ENCODE measurements at regions not wholly inside any gene's neighbourhood (a gene's known extent, or its start where the extent isn't known, plus 50 kb on each side); places are given as distances from the start of the nearest gene placed in this dataset.
A peak's percentile ranks its signal among the peaks of the same experiment; 100 is the strongest.

GRCh38 chr7:116390363-116390762, 109.2 kb upstream of the CAV2 start:
- Histone ChIP-seq H3K27ac (no peak overlapping the region), H3K27me3 (no peaks in the 10 kb centered on the region), H3K4me3 (no peak overlapping the region), H3K9me3 (no peaks in the 10 kb centered on the region), H3K4me1 (peaks cover 0 to 23% (median 7%) of the 10 kb centered on the region in 3 donors), H3K36me3 (no peaks in the 10 kb centered on the region)
- 96 to 98% methylated on average over 3 of the region's 3 CpGs for WGBS, 2 donors (ENCODE audit: low coverage in 1 of 2)
- no peak for ATAC-seq
- TF ChIP-seq POLR2A (IDR thresholded peaks at IDR 0.05) (no peak), POLR2AphosphoS5 (IDR thresholded peaks at IDR 0.05) (no peak), EP300 (IDR thresholded peaks at IDR 0.05) (no peak)
- TF ChIP-seq, protein P1, sequence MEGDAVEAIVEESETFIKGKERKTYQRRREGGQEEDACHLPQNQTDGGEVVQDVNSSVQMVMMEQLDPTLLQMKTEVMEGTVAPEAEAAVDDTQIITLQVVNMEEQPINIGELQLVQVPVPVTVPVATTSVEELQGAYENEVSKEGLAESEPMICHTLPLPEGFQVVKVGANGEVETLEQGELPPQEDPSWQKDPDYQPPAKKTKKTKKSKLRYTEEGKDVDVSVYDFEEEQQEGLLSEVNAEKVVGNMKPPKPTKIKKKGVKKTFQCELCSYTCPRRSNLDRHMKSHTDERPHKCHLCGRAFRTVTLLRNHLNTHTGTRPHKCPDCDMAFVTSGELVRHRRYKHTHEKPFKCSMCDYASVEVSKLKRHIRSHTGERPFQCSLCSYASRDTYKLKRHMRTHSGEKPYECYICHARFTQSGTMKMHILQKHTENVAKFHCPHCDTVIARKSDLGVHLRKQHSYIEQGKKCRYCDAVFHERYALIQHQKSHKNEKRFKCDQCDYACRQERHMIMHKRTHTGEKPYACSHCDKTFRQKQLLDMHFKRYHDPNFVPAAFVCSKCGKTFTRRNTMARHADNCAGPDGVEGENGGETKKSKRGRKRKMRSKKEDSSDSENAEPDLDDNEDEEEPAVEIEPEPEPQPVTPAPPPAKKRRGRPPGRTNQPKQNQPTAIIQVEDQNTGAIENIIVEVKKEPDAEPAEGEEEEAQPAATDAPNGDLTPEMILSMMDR (IDR thresholded peaks at IDR 0.05): no peak

GRCh38 chr7:116392806-116393205, 106.7 kb upstream of the CAV2 start:
- H3K27me3 ChIP-seq: no peaks in the 10 kb centered on the region
- no peak for TF ChIP-seq POLR2AphosphoS5 (IDR thresholded peaks at IDR 0.05)
- no peak for TF ChIP-seq EP300 (IDR thresholded peaks at IDR 0.05)
- TF ChIP-seq POLR2A (IDR thresholded peaks at IDR 0.05): no peak
- TF ChIP-seq, protein P1 (IDR thresholded peaks at IDR 0.05): no peak
- H3K27ac ChIP-seq: peak overlapping the region in 2 of 4 donors; percentile 7 to 29
- H3K36me3 ChIP-seq: no peaks in the 10 kb centered on the region
- ATAC-seq: no peak
- H3K9me3 ChIP-seq: no peaks in the 10 kb centered on the region
- H3K4me3 ChIP-seq: no peak overlapping the region
- H3K4me1 ChIP-seq: peaks cover 0 to 30% (median 7%) of the 10 kb centered on the region in 3 donors

DNA sequence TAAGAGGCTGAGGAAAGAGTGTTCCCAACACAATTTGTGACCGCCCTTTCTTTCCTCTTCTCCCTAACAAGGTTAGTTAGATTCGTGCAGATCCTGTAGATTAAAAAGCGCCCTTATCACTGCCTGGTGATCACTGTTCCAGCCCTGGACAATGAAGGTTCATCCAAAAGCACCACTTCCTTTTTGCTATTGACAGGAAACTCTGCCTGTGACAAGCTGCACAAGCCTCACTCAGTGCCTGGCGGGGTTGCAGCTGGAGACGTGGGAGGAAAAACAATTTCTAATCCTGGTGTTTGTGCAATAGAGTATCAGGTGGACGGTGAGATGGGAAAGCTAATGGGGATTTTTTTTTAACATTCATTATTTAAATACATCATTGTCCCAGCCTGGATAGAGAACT, 105.9 kb upstream of the CAV2 start:
- no peak overlapping the region for H3K4me3 ChIP-seq
- peak; percentile 32 for ATAC-seq
- TF ChIP-seq POLR2A (IDR thresholded peaks at IDR 0.05) (no peak), EP300 (IDR thresholded peaks at IDR 0.05) (no peak), POLR2AphosphoS5 (IDR thresholded peaks at IDR 0.05) (no peak)
- TF ChIP-seq, protein P1 (IDR thresholded peaks at IDR 0.05): no peak
- H3K36me3 ChIP-seq: no peaks in the 10 kb centered on the region
- H3K9me3 ChIP-seq: peaks cover 0 to 5% (median 0%) of the 10 kb centered on the region in 3 donors
- no peaks in the 10 kb centered on the region for H3K27me3 ChIP-seq
- H3K27ac ChIP-seq: peak overlapping the region in 2 of 4 donors; percentile 29 to 35
- WGBS, 2 donors (ENCODE audit: low coverage in 1 of 2): 17 to 18% methylated on average over 1 to 6 of the region's 6 CpGs
- peaks cover 0 to 30% (median 7%) of the 10 kb centered on the region in 3 donors for H3K4me1 ChIP-seq

GRCh38 chr7:116394106-116394505, 105.4 kb upstream of the CAV2 start:
- Histone ChIP-seq H3K4me3 (no peak overlapping the region), H3K9me3 (peaks cover 0 to 5% (median 0%) of the 10 kb centered on the region in 3 donors), H3K4me1 (peaks cover 0 to 30% (median 7%) of the 10 kb centered on the region in 3 donors), H3K27ac (peak overlapping the region in 1 of 4 donors; percentile 35), H3K36me3 (no peaks in the 10 kb centered on the region), H3K27me3 (no peaks in the 10 kb centered on the region)
- 88% methylated on average over 11 of the region's 11 CpGs; no CpG with 5 or more reads in 1 of the 2 donors for WGBS, 2 donors (ENCODE audit: low coverage in 1 of 2)
- ATAC-seq: peak; percentile 3
- TF ChIP-seq, protein P1 (IDR thresholded peaks at IDR 0.05): no peak
- no peak for TF ChIP-seq EP300 (IDR thresholded peaks at IDR 0.05)

DNA sequence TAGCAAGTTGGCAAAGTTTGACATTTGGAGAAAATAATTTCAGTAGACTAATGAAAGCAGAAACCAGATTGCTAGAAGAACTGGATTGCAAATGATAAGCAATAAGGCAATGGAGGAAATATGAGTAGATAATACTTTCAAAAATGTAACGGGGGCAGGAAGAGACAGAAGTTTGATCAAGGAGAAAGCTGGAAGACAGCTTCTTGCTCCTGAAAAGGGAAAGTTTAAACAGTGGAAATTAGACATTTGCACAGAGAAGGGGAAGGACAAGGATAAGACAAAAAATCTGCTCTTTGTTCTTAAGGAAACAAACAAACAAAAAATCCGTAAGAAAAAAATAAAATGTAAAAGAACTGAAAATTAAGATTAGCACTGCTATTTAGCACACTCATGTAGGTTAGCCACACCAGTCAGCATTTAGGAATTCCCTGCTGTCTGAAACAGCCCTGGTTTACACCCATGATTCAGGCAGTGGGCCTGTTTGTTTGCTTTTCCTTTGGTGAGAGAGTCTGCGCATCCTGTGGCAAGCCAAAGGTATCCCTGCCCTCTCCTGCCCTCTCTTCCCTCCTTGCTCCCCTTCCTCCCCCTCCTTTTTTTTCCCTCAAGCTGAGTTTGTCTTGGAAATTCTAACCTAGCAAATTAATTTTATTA, 104.3 kb upstream of the CAV2 start:
- peak; percentile 46 for ATAC-seq
- 17 to 30% methylated on average over 2 to 3 of the region's 3 CpGs for WGBS, 2 donors (ENCODE audit: low coverage in 1 of 2)
- Histone ChIP-seq H3K4me3 (no peak overlapping the region), H3K9me3 (peaks cover 0 to 5% (median 0%) of the 10 kb centered on the region in 3 donors), H3K27ac (peak overlapping the region in 3 of 4 donors; percentile 27 to 47 (median 44)), H3K27me3 (no peaks in the 10 kb centered on the region), H3K36me3 (no peaks in the 10 kb centered on the region), H3K4me1 (peaks cover 0 to 30% (median 7%) of the 10 kb centered on the region in 3 donors)
- TF ChIP-seq, protein P1 (IDR thresholded peaks at IDR 0.05): no peak
- TF ChIP-seq POLR2AphosphoS5 (IDR thresholded peaks at IDR 0.05): no peak
- TF ChIP-seq POLR2A (IDR thresholded peaks at IDR 0.05): no peak
- no peak for TF ChIP-seq EP300 (IDR thresholded peaks at IDR 0.05)
